Large intestine (tissue), 3 donors: ENCODE measurements at regions not wholly inside any gene's neighbourhood (a gene's known extent, or its start where the extent isn't known, plus 50 kb on each side); places are given as distances from the start of the nearest gene placed in this dataset.
"Not testable (repeated sequence)": the region's sequence is repeated elsewhere in the genome, so short reads cannot be mapped to it uniquely, and the experiment has no call there.

Source experiments
- DNase-seq, 2 donors: peaks; one replicate each; pipeline versions ENCODE4 v3.0.0 to v3.0.0-alpha.2; 2013
- H3K27ac ChIP-seq: one replicate; pipeline ENCODE4 v1.5.1; 2013; ENCODE audit warnings: low read length
- H3K27me3 ChIP-seq: 2 replicates; pipeline ENCODE4 v1.6.1; 2013; ENCODE audit warnings: low read length; ENCODE audit not compliant: control insufficient read depth, insufficient read depth
- H3K36me3 ChIP-seq: 2 replicates; pipeline ENCODE4 v1.6.1; 2013; ENCODE audit warnings: low read length; ENCODE audit not compliant: control insufficient read depth, insufficient read depth
- H3K4me1 ChIP-seq: one replicate; pipeline ENCODE4 v1.6.1; 2013; ENCODE audit warnings: low read length; ENCODE audit not compliant: control insufficient read depth, insufficient read depth
- H3K4me3 ChIP-seq: one replicate; pipeline ENCODE4 v1.5.1; 2013; ENCODE audit warnings: low read length
- H3K9me3 ChIP-seq: one replicate; pipeline ENCODE4 v1.6.1; 2013; ENCODE audit warnings: mild to moderate bottlenecking, low read depth, low read length, moderate library complexity; ENCODE audit not compliant: control insufficient read depth
- WGBS: methylation state at CpG from one replicate; pipeline ENCODE4 v1.1.5; 2013; ENCODE audit warnings: low lambda C conversion rate; ENCODE audit not compliant: insufficient coverage; 5-methylcytosine and 5-hydroxymethylcytosine counted together

DNA sequence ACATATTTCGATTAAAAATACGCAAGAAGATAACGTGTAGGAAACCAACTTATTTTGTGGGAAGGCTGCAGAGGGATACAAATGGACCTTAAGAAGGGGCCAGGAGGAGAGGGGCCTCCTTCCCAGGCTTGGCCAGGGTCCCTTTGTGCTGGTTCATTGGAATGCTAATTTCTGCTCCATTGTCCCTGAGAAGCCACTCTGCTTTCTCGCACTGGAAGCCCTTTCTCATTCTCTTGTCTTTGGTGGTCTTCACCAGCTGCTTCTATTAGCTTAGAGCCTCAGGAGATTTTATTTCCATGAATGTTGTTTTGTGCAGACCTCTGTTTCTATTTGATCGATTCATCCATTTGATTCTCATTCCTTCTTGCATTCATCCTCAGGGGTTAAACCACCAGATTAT is 325.4 kb downstream of the TMEM38B start:
- H3K9me3 ChIP-seq: no peaks in the 10 kb centered on the region
- no peak for DNase-seq
- no peaks in the 10 kb centered on the region for H3K27me3 ChIP-seq
- H3K27ac ChIP-seq: no peak overlapping the region
- H3K36me3 ChIP-seq: no peaks in the 10 kb centered on the region
- 93% methylated on average over 3 of the region's 5 CpGs for WGBS
- H3K4me1 ChIP-seq: no peaks in the 10 kb centered on the region
- H3K4me3 ChIP-seq: no peak overlapping the region

GRCh38 chr9:106020186-106020585 is 325.8 kb downstream of the TMEM38B start:
- H3K27me3 ChIP-seq: no peaks in the 10 kb centered on the region
- no peak for DNase-seq
- H3K4me3 ChIP-seq: no peak overlapping the region
- no peaks in the 10 kb centered on the region for H3K4me1 ChIP-seq
- H3K36me3 ChIP-seq: no peaks in the 10 kb centered on the region
- H3K9me3 ChIP-seq: no peaks in the 10 kb centered on the region
- H3K27ac ChIP-seq: no peak overlapping the region
- WGBS: 100% methylated on average over 1 of the region's 2 CpGs

GRCh38 chr9:106023455-106023854 is 329.1 kb downstream of the TMEM38B start:
- DNase-seq: no peak
- no CpG with 5 or more reads among the region's 2 CpGs for WGBS
- no peaks in the 10 kb centered on the region for H3K27me3 ChIP-seq
- no peak overlapping the region for H3K27ac ChIP-seq
- no peaks in the 10 kb centered on the region for H3K36me3 ChIP-seq
- no peaks in the 10 kb centered on the region for H3K4me1 ChIP-seq
- no peak overlapping the region for H3K4me3 ChIP-seq
- no peaks in the 10 kb centered on the region for H3K9me3 ChIP-seq

- Histone ChIP-seq H3K4me1 (no peaks in the 10 kb centered on the region), H3K36me3 (no peaks in the 10 kb centered on the region), H3K27ac (no peak overlapping the region), H3K27me3 (no peaks in the 10 kb centered on the region), H3K9me3 (no peaks in the 10 kb centered on the region), H3K4me3 (no peak overlapping the region)
- DNase-seq: no peak
- no CpG with 5 or more reads among the region's 4 CpGs for WGBS
Measured at GRCh38 chr9:106025453-106025852, 331.1 kb downstream of the TMEM38B start.

- H3K36me3 ChIP-seq, DNase-seq, H3K4me3 ChIP-seq, H3K9me3 ChIP-seq, H3K4me1 ChIP-seq, H3K27ac ChIP-seq, H3K27me3 ChIP-seq: not testable (repeated sequence)
- no CpG with 5 or more reads among the region's 3 CpGs for WGBS
Measured at GRCh38 chr9:106030146-106030545, 335.8 kb downstream of the TMEM38B start.

DNA sequence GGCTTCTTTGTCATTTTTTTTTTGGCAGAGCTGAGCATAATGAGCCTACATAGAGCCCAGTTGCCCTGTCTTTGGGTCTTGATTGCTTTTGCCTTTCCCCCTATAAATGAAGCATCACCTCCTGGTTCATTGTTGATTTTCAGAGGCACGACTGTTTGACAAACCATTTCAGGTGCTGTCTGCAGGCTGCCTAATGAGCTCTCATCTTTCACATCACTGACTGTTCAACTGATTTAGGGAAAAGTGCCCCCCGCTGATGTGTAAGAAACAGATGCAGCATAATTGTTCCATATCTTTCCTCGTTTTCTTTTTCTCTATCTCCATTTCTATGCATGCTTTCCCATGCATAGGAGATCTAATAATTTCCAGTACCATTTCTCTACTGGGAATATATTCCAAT is 338.6 kb downstream of the TMEM38B start:
- Histone ChIP-seq H3K27ac (no peak overlapping the region), H3K4me3 (no peak overlapping the region), H3K36me3 (no peaks in the 10 kb centered on the region), H3K27me3 (no peaks in the 10 kb centered on the region), H3K4me1 (no peaks in the 10 kb centered on the region), H3K9me3 (no peaks in the 10 kb centered on the region)
- 83% methylated on average over 2 of the region's 3 CpGs for WGBS
- no peak for DNase-seq

GRCh38 chr9:106035806-106036205 is 341.5 kb downstream of the TMEM38B start:
- Histone ChIP-seq H3K4me1 (no peaks in the 10 kb centered on the region), H3K36me3 (no peaks in the 10 kb centered on the region), H3K27me3 (no peaks in the 10 kb centered on the region), H3K9me3 (no peaks in the 10 kb centered on the region), H3K4me3 (no peak overlapping the region), H3K27ac (no peak overlapping the region)
- DNase-seq: no peak

GRCh38 chr9:106038266-106039001 is 344.1 kb downstream of the TMEM38B start:
- Histone ChIP-seq H3K4me3 (no peak overlapping the region), H3K27ac (no peak overlapping the region), H3K4me1 (no peaks in the 10 kb centered on the region), H3K36me3 (no peaks in the 10 kb centered on the region), H3K9me3 (no peaks in the 10 kb centered on the region), H3K27me3 (no peaks in the 10 kb centered on the region)
- no peak for DNase-seq
- no CpG with 5 or more reads among the region's 1 CpG for WGBS

DNA sequence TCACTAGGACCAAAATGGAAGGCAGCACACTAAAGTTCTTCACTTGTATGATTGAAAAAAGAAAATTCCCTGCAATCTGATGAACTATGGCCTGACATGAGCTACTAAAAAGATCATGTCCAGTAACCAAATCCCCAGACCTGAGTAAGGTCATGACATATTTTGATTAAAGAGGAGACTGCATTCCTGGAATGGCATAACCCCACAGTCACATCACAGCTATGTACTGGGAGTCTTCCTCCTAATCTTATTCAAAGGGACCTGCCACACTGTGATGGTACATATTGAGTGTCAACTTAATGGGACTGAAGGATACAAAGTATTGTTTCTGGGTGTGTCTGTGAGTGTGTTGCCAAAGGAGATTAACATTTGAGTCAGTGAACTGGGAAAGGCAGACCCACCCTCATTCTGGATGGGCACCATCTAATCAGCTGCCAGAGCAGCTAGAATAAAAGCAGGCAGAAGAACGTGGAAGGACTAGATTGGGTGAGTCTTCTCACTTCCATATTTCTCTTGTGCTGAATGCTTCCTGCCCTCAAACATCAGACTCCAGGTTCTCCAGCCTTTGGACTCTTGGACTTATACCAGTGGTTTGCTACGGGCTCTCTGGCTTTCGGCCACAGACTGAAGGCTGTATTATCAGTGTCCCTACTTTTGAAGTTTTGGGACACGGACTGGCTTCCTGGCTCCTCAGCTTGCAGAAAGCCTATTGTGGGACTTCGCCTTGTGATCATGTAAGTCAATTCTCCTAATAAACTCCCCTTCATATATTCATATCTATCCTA is 345.0 kb downstream of the TMEM38B start:
- no peak for DNase-seq
- H3K4me3 ChIP-seq: no peak overlapping the region
- H3K9me3 ChIP-seq: no peaks in the 10 kb centered on the region
- H3K4me1 ChIP-seq: no peaks in the 10 kb centered on the region
- H3K27ac ChIP-seq: no peak overlapping the region
- H3K27me3 ChIP-seq: no peaks in the 10 kb centered on the region
- no peaks in the 10 kb centered on the region for H3K36me3 ChIP-seq
- WGBS: no CpG with 5 or more reads among the region's 5 CpGs

DNA sequence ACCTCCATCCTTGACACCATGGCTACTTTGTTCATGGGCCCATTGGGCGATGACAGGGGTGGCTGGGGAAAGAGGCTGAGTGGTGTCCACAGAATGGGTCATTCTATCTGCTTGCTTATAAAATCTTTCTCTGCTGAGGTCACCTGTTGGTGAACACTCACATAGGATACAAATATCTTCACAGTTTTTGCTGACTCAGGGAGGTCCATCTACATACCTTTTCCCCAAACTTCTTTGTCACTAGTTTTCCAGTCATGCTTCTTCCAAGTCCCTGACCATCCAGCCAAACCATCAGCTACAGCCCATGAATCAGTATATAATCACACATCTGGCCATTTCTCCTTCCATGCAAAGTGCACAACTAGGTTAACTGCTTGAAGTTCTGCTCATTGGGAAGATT is 347.6 kb downstream of the TMEM38B start:
- not testable (repeated sequence) for DNase-seq, H3K27me3 ChIP-seq, H3K9me3 ChIP-seq, H3K4me3 ChIP-seq, H3K4me1 ChIP-seq, H3K36me3 ChIP-seq, H3K27ac ChIP-seq
- no CpG with 5 or more reads among the region's 1 CpG for WGBS

GRCh38 chr9:106051545-106051944 is 357.2 kb downstream of the TMEM38B start:
- DNase-seq: no peak
- Histone ChIP-seq H3K4me1 (no peaks in the 10 kb centered on the region), H3K27ac (no peak overlapping the region), H3K9me3 (no peaks in the 10 kb centered on the region), H3K36me3 (no peaks in the 10 kb centered on the region), H3K4me3 (no peak overlapping the region), H3K27me3 (no peaks in the 10 kb centered on the region)
- WGBS: 74% methylated on average over 2 of the region's 3 CpGs
